ENCODE measurements at regions not wholly inside any gene's neighbourhood (a gene's known extent, or its start where the extent isn't known, plus 50 kb on each side); places are given as distances from the start of the nearest gene placed in this dataset.
"Not testable (repeated sequence)": the region's sequence is repeated elsewhere in the genome, so short reads cannot be mapped to it uniquely, and the experiment has no call there.

GRCh38 chr11:37322333-37323194 lies 724.5 kb upstream of the RAG2 start:
- no peak for DNase-seq (ENCODE audit: low read depth)

- DNase-seq (ENCODE audit: low read depth), result no peak
Measured at GRCh38 chr11:37320921-37321320, 722.9 kb upstream of the RAG2 start.

GRCh38 chr11:37317803-37318202 lies 719.8 kb upstream of the RAG2 start:
- DNase-seq (ENCODE audit: low read depth), result no peak

GRCh38 chr11:37313266-37313665 lies 715.2 kb upstream of the RAG2 start:
- no peak for DNase-seq (ENCODE audit: low read depth)

- no peak for DNase-seq (ENCODE audit: low read depth)
Measured at GRCh38 chr11:37306563-37306962, 708.5 kb upstream of the RAG2 start.

- not testable (repeated sequence) for DNase-seq (ENCODE audit: low read depth)
Measured at GRCh38 chr11:37301405-37301804, 703.4 kb upstream of the RAG2 start.

- no peak for DNase-seq (ENCODE audit: low read depth)
Measured at GRCh38 chr11:37298173-37298572, 700.1 kb upstream of the RAG2 start.

GRCh38 chr11:37286890-37287289 lies 688.9 kb upstream of the RAG2 start:
- no peak for DNase-seq (ENCODE audit: low read depth)

- no peak for DNase-seq (ENCODE audit: low read depth)
Measured at GRCh38 chr11:37282367-37282766, 684.3 kb upstream of the RAG2 start.

- no peak for DNase-seq (ENCODE audit: low read depth)
Measured at GRCh38 chr11:37280200-37280599, 682.2 kb upstream of the RAG2 start.

- no peak for DNase-seq (ENCODE audit: low read depth)
Measured at GRCh38 chr11:37277896-37278465, 679.9 kb upstream of the RAG2 start.

GRCh38 chr11:37264783-37265182 lies 666.7 kb upstream of the RAG2 start:
- DNase-seq (ENCODE audit: low read depth), result no peak

GRCh38 chr11:37264060-37264459 lies 666.0 kb upstream of the RAG2 start:
- DNase-seq (ENCODE audit: low read depth), result no peak

GRCh38 chr11:37263467-37263866 lies 665.4 kb upstream of the RAG2 start:
- DNase-seq (ENCODE audit: low read depth), result not testable (repeated sequence)

- DNase-seq (ENCODE audit: low read depth), result no peak
Measured at GRCh38 chr11:37259734-37260133, 661.7 kb upstream of the RAG2 start.

GRCh38 chr11:37248145-37248544 lies 650.1 kb upstream of the RAG2 start:
- no peak for DNase-seq (ENCODE audit: low read depth)

- not testable (repeated sequence) for DNase-seq (ENCODE audit: low read depth)
Measured at GRCh38 chr11:37246092-37246491, 648.1 kb upstream of the RAG2 start.

GRCh38 chr11:37230865-37231264 lies 632.8 kb upstream of the RAG2 start:
- DNase-seq (ENCODE audit: low read depth), result no peak

GRCh38 chr11:37223962-37224361 lies 625.9 kb upstream of the RAG2 start:
- no peak for DNase-seq (ENCODE audit: low read depth)

- DNase-seq (ENCODE audit: low read depth), result no peak
Measured at GRCh38 chr11:37203006-37203405, 605.0 kb upstream of the RAG2 start.

GRCh38 chr11:37199082-37199481 lies 601.0 kb upstream of the RAG2 start:
- no peak for DNase-seq (ENCODE audit: low read depth)

- no peak for DNase-seq (ENCODE audit: low read depth)
Measured at GRCh38 chr11:37184326-37184725, 586.3 kb upstream of the RAG2 start.

- no peak for DNase-seq (ENCODE audit: low read depth)
Measured at GRCh38 chr11:37182031-37182430, 584.0 kb upstream of the RAG2 start.

- DNase-seq (ENCODE audit: low read depth), result no peak
Measured at GRCh38 chr11:37177721-37178120, 579.7 kb upstream of the RAG2 start.
